Ectodermal cell (in vitro differentiated cells): ENCODE measurements at regions not wholly inside any gene's neighbourhood (a gene's known extent, or its start where the extent isn't known, plus 50 kb on each side); places are given as distances from the start of the nearest gene placed in this dataset.

Experiments used
- H3K27ac ChIP-seq: 2 replicates; pipeline ENCODE4 v1.7.0; 2013; ENCODE audit warnings: mild to moderate bottlenecking, low read depth, low read length; ENCODE audit not compliant: insufficient read depth, poor library complexity, severe bottlenecking
- H3K27me3 ChIP-seq: 2 replicates; pipeline ENCODE4 v1.7.0; 2013; ENCODE audit warnings: mild to moderate bottlenecking, low read length; ENCODE audit not compliant: insufficient read depth, control insufficient read depth, poor library complexity, severe bottlenecking
- H3K36me3 ChIP-seq: one replicate; pipeline ENCODE4 v1.7.0; 2013; ENCODE audit warnings: low read length; ENCODE audit not compliant: control insufficient read depth, insufficient read depth
- H3K4me1 ChIP-seq: one replicate; pipeline ENCODE4 v1.7.0; 2013; ENCODE audit warnings: low read length; ENCODE audit not compliant: control insufficient read depth, insufficient read depth
- H3K4me3 ChIP-seq: 2 replicates; pipeline ENCODE4 v1.7.0; 2013; ENCODE audit warnings: low read depth, low read length, control low read depth; ENCODE audit not compliant: insufficient read depth
- H3K9me3 ChIP-seq: 2 replicates; pipeline ENCODE4 v1.7.0; 2013; ENCODE audit warnings: mild to moderate bottlenecking, low read length, moderate library complexity; ENCODE audit not compliant: control insufficient read depth
- WGBS, 2 experiments: methylation state at CpG; one replicate each; pipeline ENCODE4 v1.1.7; 2013; ENCODE audit warnings: missing lambda C conversion rate in 2 of 2; 5-methylcytosine and 5-hydroxymethylcytosine counted together

- 89 to 93% methylated on average over 6 of the region's 6 CpGs for WGBS, 2 experiments
- no peaks in the 10 kb centered on the region for H3K36me3 ChIP-seq
- H3K4me1 ChIP-seq: no peaks in the 10 kb centered on the region
- no peak overlapping the region for H3K4me3 ChIP-seq
- no peaks in the 10 kb centered on the region for H3K27me3 ChIP-seq
- no peaks in the 10 kb centered on the region for H3K9me3 ChIP-seq
- no peak overlapping the region for H3K27ac ChIP-seq
These were observed 112.2 kb downstream of the SKIDA1 start for GRCh38 chr10:21413268-21413667.

GRCh38 chr10:21406595-21407193, 118.8 kb downstream of the SKIDA1 start:
- H3K27ac ChIP-seq: no peak overlapping the region
- H3K4me1 ChIP-seq: no peaks in the 10 kb centered on the region
- no peak overlapping the region for H3K4me3 ChIP-seq
- no peaks in the 10 kb centered on the region for H3K27me3 ChIP-seq
- H3K36me3 ChIP-seq: no peaks in the 10 kb centered on the region
- 82 to 87% methylated on average over 7 of the region's 7 CpGs for WGBS, 2 experiments
- H3K9me3 ChIP-seq: no peaks in the 10 kb centered on the region

GRCh38 chr10:21405981-21406380, 119.5 kb downstream of the SKIDA1 start:
- H3K4me3 ChIP-seq: no peak overlapping the region
- no peaks in the 10 kb centered on the region for H3K9me3 ChIP-seq
- WGBS, 2 experiments: 94 to 95% methylated on average over 8 of the region's 8 CpGs
- H3K27ac ChIP-seq: no peak overlapping the region
- H3K36me3 ChIP-seq: no peaks in the 10 kb centered on the region
- no peaks in the 10 kb centered on the region for H3K4me1 ChIP-seq
- no peaks in the 10 kb centered on the region for H3K27me3 ChIP-seq

GRCh38 chr10:21403256-21404015, 122.0 kb downstream of the SKIDA1 start:
- 83 to 85% methylated on average over 8 of the region's 8 CpGs for WGBS, 2 experiments
- Histone ChIP-seq H3K27ac (no peak overlapping the region), H3K4me3 (no peak overlapping the region)

GRCh38 chr10:21402606-21403083, 122.8 kb downstream of the SKIDA1 start:
- 93 to 99% methylated on average over 4 of the region's 4 CpGs for WGBS, 2 experiments
- peaks cover 6% of the 10 kb centered on the region for H3K4me1 ChIP-seq

More at GRCh38 chr10:21403256-21404015, 122.0 kb downstream of the SKIDA1 start:
- H3K9me3 ChIP-seq: no peaks in the 10 kb centered on the region
- no peaks in the 10 kb centered on the region for H3K27me3 ChIP-seq
- peaks cover 6% of the 10 kb centered on the region for H3K4me1 ChIP-seq
- H3K36me3 ChIP-seq: no peaks in the 10 kb centered on the region

GRCh38 chr10:21401196-21401595, 124.3 kb downstream of the SKIDA1 start:
- WGBS, 2 experiments: 85 to 95% methylated on average over 2 of the region's 2 CpGs
- Histone ChIP-seq H3K27me3 (no peaks in the 10 kb centered on the region), H3K4me1 (peaks cover 6% of the 10 kb centered on the region), H3K4me3 (no peak overlapping the region), H3K9me3 (no peaks in the 10 kb centered on the region), H3K36me3 (no peaks in the 10 kb centered on the region), H3K27ac (no peak overlapping the region)

More at GRCh38 chr10:21402606-21403083, 122.8 kb downstream of the SKIDA1 start:
- no peaks in the 10 kb centered on the region for H3K27me3 ChIP-seq
- no peaks in the 10 kb centered on the region for H3K36me3 ChIP-seq
- H3K9me3 ChIP-seq: no peaks in the 10 kb centered on the region
- H3K27ac ChIP-seq: no peak overlapping the region
- no peak overlapping the region for H3K4me3 ChIP-seq

GRCh38 chr10:21399392-21400035, 126.0 kb downstream of the SKIDA1 start:
- H3K4me1 ChIP-seq: peaks cover 6% of the 10 kb centered on the region
- H3K36me3 ChIP-seq: no peaks in the 10 kb centered on the region
- no peak overlapping the region for H3K27ac ChIP-seq
- no peaks in the 10 kb centered on the region for H3K27me3 ChIP-seq
- H3K9me3 ChIP-seq: no peaks in the 10 kb centered on the region
- no peak overlapping the region for H3K4me3 ChIP-seq
- WGBS, 2 experiments: 76 to 77% methylated on average over 5 of the region's 6 CpGs

GRCh38 chr10:21398563-21399231, 126.8 kb downstream of the SKIDA1 start:
- H3K4me1 ChIP-seq: peaks cover 6% of the 10 kb centered on the region
- WGBS, 2 experiments: 91 to 100% methylated on average over 2 of the region's 2 CpGs

GRCh38 chr10:21396889-21397288, 128.6 kb downstream of the SKIDA1 start:
- WGBS, 2 experiments: 82 to 88% methylated on average over 1 of the region's 1 CpG
- Histone ChIP-seq H3K4me1 (peaks cover 6% of the 10 kb centered on the region), H3K4me3 (no peak overlapping the region), H3K27me3 (no peaks in the 10 kb centered on the region), H3K9me3 (no peaks in the 10 kb centered on the region), H3K27ac (no peak overlapping the region), H3K36me3 (no peaks in the 10 kb centered on the region)

More at GRCh38 chr10:21398563-21399231, 126.8 kb downstream of the SKIDA1 start:
- no peak overlapping the region for H3K4me3 ChIP-seq
- H3K9me3 ChIP-seq: no peaks in the 10 kb centered on the region
- no peaks in the 10 kb centered on the region for H3K36me3 ChIP-seq
- no peak overlapping the region for H3K27ac ChIP-seq
- H3K27me3 ChIP-seq: no peaks in the 10 kb centered on the region

- WGBS, 2 experiments: 96 to 97% methylated on average over 20 of the region's 20 CpGs
- no peak overlapping the region for H3K4me3 ChIP-seq
- H3K27me3 ChIP-seq: no peaks in the 10 kb centered on the region
- no peak overlapping the region for H3K27ac ChIP-seq
- no peaks in the 10 kb centered on the region for H3K36me3 ChIP-seq
- no peaks in the 10 kb centered on the region for H3K4me1 ChIP-seq
- H3K9me3 ChIP-seq: no peaks in the 10 kb centered on the region
These were observed 131.6 kb downstream of the SKIDA1 start for GRCh38 chr10:21393931-21394330.
